HUDEP-2 (cell line): ENCODE measurements at regions not wholly inside any gene's neighbourhood (a gene's known extent, or its start where the extent isn't known, plus 50 kb on each side); places are given as distances from the start of the nearest gene placed in this dataset.

Experiments used
- DNase-seq, 76 experiments: peaks; one replicate each; lab custom pipeline; 2025; ENCODE audit not compliant: unreplicated experiment in 76 of 76; lab: John Stamatoyannopoulos, UW

DNA sequence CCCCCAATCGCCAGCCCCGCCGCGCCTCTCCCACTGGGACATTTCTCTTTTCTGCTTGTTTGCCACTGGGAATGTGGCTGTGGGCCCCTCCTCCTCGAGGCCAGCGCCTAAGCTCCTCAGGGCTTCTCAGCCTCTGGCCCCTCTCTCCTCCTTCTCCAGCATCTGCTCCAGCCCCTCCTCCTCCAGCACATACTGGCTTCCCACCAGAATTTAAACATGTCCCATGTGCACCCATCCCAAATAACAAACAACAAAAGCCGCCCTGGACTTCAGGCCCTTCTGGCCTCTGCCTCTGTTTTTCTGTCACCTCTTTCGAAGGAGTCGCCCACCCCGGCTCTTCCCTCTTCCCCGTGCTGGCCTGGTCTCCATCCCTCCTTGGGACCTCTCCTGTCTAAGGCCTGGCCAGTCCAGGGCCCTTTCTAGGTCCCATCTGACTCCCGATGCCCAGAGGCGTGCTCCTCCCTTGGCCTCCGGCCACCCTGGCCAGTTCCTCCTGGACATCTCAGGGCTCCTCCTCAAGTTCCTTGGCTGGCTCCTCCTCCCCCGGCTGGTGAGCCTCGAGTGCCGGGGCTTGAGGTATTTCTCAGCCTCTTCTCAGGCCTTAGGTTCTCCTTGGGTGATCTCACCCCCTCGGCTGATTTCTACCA lies 94.6 kb upstream of the SLC6A6 start:
- DNase-seq: no peak

DNA sequence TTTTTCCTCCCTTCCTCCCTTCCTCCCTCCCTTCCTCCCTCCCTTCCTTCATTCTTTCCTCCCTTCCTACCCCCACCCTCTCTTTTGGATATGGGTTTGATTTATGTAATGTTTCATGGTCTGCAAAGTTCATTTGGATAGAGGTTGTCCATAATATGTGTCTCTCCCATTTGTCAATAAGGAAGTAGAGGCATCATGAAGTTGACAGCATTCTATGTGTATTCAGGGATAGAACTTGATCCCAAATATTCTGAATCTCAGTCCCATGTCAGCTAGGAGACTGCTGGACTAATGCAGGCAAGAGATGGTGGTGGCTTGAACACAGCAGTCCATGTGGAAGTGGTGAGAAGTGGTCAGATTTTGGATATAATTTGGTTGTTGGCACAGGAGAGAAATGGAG lies 90.7 kb upstream of the SLC6A6 start:
- no peak for DNase-seq

DNA sequence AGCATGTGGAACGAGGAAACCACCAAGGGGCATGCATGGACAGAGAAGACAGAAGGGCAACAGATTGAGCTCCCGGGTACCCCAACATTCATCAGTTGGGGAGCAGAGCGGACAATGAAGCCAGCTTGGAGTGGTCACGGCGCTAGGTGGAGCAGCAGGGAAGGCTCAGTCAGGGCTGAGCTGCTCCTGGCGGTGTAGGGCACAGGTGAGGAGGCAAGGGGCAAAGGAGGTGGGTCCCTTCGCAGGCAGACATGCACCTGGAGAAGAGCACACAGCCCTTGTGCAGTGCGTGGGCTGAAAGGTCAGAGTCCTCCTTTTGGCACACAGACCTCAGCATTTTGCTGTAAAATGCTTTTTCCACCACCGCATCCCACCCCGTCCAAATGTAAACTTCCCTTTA lies 90.0 kb upstream of the SLC6A6 start:
- no peak for DNase-seq

DNA sequence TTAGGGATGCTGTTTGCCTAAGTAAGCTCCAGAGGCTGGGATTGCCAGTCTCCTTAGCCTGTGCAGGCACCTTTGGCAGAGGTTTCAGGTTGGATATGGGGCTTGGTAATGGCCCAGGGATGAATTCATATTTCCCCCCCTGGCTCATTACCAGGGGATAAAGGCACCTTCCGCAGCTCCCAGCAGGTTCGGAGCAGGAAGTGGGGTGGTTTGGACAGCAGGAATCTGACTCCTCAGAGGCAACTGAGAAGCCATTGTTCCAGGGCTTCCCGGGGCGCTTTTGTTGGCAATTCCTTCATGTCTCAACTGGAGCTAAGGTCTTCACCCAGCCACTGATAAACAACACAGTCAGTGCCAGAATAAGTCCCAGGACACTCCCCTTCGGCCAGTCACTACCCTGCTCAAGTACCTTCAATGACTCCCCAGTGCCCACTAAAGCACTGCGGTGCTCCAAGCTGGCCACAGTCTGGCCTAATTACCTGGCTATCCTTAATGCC lies 85.3 kb upstream of the SLC6A6 start:
- DNase-seq: no peak

DNA sequence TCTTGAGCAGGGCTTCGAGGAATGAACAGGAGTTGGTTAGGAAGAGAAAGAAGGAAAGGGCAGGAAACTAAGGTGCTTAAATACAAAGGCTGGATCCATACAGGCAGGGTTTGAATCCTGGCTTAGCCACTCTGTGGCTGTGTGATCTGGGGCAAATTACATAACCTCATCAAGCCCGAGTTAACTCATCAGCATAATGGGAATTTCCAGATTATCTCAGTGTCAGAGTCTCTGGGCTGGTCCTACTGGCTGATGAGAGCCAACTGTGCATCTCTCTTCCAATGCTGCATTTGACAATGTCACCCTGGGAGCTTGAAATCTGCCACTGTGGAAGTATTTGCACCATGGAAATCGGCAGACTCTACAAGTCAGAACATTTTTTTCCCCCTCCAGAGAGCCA lies 83.8 kb upstream of the SLC6A6 start:
- DNase-seq: no peak

DNA sequence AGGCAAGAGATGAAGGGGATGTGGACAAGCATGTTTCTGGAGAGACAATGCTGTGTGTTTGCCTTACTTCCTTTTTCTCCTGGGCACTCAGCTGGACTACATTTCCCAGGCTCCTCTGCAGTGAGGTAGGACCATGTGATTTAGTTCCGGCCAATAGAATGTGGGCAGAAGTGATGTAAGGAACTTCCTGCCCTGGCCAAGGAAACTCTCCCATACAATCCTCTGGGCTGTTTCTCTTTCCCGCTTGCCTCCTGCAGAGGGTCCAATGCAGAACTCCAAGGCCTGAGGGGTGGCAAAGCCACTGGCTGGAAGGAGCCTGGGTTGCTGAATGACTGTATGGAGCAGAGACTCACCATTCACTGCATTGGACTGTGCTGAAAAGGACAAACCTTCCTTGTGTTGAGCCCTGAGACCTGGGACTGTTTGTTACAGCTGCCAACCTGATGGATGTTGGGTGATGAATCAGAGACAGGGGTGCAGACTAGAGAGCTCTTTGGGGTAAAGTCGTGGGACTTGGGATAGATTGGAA lies 82.7 kb upstream of the SLC6A6 start:
- DNase-seq: peak in 47 of 76 experiments; percentile 2 to 69 (median 18)

DNA sequence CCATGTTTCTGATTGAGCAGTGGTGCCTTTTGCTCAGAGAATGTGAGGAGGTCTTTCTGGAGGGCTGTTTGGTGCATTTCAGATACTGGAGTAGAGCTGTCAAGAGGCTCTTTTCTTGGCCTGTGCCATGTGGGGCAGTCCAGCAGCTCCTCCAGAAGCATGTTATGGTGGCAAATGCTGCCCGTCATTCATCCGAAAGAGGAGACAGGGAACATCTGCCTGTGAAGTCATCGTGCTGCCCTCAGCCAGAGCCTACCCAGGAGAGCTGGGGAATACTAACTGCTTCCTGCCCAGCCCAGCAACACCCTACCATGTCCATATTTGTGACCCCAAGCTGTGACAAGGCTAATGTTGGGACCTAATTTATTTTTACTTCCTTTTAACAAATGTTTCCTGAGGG lies 82.2 kb upstream of the SLC6A6 start:
- DNase-seq: no peak

DNA sequence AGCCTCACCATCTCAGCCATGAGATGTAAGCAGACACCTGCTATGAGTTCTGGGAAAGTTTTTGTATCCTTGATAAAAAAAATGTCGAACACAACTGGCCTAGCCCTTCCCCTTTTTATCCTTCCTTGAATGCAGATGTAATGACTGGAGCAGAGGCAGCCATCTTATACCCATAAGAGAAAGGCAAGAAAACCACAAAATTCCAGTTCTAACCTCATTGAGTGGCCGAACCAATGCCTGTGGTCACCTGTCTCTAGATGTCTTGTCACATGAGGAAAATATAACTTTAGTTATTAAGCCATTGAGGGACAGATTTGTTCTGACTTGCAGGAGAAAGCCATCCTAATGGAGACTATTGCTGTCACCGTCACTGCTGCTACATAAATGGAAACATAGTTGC lies 80.4 kb upstream of the SLC6A6 start:
- no peak for DNase-seq

DNA sequence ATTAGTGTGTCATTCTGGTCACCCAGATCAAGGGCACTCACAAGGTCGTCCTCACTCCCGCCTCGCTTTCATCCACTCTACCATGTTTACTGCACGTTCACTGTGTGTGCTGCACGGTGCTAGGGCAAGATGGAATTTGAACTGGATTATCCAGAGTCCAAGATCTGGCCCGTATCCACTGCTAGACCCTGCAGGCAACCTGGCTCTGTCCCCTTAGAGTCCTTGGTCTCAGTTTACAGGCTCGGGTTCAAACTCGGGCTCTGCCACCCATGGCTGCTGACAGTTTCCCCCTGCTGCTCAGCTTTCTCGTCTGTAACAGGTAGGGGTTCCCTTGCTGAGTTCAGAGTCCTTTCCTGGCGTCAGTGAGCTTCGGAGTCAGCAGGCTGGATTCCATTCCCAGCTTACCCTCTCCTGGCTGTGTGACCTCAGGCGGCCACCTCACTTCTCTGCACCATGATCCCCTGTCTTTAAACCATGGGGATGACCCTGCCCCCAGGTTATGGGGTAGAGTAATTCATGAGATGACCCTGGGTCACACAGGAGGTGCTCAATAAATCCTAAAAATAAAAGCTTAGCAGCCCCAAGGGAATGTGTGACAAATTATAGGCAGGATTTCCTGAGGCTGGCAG lies 79.6 kb upstream of the SLC6A6 start:
- DNase-seq: no peak

DNA sequence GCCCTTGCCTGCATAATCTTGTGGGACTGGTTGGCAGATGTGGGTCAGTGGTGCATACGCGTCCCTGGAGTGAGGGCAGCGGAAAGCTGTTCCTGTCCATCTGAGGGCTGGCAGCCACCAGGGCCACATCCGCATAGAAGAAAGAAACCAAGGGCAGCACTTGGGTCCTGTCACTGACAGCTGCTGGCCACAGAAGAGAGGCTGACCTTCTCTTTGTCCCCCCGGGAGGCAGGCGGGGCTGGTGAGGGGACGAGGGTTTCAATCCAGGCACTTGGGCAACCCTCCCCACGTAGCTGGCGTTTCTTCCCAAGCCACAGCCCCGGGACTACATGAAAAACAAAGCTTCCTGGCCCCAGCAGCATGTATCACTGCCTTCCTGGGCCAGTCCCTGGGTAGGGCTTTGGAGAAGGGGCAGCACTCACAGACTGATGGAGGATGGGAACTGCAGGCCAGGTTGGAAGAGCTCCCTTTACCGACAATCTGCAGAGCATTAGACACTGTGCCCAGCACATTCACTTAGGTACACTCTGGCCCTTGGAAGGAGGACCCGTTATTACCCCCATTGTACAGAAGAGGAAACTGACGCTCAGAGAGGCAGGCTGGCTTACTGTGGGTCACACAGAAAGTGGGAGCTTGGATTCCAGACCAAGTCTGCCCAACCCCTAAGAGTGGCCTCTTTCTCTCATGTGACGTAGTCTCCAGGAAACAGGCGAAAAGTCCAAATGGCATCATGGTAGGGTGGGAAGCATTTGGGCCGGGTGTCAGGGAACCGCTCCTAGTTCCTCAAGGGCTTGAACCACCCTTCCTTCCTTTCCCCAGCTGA lies 78.8 kb upstream of the SLC6A6 start:
- no peak for DNase-seq

DNA sequence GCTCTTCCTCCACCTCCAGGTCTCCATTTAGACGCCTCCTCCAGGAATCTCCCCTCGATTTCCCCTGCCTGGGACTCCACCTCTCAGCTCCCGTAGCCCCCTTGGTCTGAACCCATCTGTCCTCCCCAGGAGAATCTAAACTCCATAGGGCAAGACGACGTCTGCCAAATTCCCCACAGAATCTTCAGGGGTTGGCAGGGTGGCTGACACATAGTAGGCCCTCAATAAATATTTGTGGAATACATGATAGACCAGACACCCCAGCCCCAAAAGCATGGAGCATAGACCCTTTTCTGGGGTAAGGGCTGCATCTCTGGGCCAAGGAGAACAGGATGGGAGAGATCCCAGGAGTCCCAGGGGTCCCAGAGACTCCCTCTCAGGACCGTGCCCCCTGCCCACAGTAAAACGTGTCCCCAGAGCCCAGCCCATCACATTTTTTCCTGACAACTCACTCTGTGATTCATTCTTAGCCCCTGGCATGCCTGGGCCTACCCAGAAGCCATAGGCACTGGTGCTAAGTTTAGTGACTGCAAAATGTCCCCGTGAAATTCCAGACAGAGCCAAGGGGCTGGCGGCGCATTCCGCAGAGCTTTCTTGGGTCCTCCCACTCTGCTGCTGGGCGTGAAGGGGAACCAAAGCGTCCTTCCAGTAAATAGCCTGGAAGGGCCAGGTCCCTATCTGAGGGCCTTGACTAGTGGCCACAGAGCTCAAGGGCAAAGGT lies 78.0 kb upstream of the SLC6A6 start:
- no peak for DNase-seq

DNA sequence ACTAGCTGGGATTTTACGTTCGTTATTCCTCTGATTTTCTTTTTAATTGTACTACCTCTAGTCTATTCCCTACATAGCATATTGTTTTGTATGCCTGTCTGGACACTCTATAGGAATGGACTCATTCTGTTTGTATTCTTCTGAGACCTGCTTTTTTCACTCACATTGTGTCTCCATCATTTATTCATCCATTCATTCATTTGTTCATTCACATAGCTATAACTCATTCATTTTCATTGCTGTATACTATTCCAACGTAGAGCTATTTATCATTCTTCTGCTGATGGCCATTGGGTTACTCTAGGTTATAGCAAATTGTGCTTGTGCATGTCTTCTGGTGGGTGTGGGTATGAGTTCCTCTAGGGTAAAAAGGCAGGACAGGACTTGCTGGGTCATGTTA lies 74.0 kb upstream of the SLC6A6 start:
- no peak for DNase-seq

DNA sequence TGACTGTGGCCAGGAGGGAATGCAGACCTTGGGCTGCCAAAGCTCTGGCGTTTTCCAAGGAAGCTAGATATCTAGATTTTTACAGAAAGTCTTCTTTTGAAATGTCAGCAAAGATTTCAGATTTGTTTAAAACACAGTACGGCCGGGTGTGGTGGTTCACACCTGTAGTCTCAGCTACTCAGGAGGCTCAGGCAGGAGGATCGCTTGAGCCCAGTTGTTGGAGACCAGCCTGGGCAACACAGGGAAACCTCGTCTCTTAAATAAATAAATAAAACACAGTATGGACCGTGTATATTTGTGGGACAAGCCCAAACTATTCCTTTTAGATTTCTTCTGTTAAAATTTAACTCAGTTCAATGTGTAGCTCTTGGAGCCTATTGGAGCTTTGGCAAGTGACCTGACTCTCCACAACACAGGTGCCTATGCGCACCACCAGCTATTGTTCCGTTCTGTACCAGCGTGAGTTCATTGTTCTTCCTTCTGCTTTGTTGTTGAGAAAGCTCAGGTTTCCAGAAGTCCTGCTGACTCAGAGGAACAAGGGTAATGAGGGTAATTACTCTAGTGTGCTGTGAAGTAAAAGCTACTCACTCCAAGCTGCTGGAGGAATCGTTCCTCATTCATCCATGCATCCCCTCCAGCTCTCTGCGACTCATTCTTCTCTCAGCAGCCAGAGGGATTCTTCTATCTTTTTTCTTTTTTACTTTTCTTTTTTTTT lies 73.1 kb upstream of the SLC6A6 start:
- no peak for DNase-seq

DNA sequence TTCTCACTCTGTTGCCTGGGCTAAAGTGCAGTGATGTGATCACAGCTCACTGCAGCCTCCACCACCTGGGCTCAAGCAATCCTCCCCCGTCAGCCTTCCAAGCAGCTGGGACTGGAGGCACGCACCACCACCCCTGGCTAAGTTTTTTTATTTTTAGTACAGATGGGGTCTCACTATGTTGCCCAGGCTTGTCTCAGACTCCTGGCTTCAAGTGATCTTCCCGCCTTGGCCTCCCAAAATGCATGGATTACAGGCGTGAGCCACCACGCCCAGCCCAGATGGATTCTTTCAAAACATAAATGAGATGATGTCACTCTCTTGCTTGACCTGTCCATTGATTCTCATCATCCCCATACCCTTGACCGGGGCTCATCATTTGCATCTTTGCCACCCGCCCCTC lies 72.6 kb upstream of the SLC6A6 start:
- no peak for DNase-seq

DNA sequence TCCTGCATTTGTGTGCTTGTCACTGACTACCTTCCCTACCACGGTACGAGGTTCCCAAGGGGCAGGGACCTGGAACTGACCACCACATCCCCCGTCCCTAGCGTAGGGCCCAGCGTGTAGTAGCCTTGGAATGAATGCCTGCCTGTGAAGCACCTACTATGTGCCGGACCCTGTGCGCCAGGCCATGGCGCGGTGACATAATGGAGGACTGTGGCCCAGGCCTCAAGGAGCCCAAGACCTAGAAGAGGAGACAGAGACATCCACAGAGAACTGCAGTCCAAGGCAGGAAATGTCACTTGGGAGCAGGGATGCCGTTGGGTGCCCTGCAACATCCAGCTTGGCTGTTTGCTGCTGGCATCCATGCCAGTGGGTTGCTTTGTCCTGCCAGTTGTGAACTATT lies 71.9 kb upstream of the SLC6A6 start:
- no peak for DNase-seq

DNA sequence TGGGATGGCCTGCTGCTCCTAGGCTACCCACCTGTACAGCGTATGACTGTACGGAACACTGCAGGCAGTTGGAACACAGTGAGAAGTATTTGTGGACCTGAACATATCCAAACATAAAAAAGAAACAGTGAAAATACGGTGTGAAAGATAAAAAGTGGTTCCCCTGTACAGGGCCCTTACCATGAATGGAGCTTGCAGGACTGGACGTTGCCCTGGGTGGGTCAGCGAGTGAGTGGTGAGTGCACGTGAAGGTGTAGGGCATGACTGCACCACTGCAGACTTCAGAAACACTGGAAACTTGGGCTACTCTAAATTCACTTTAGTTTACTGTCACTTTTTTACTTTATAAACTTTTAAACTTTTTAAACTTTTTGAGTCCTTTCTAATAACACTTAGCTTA lies 71.2 kb upstream of the SLC6A6 start:
- DNase-seq: no peak

DNA sequence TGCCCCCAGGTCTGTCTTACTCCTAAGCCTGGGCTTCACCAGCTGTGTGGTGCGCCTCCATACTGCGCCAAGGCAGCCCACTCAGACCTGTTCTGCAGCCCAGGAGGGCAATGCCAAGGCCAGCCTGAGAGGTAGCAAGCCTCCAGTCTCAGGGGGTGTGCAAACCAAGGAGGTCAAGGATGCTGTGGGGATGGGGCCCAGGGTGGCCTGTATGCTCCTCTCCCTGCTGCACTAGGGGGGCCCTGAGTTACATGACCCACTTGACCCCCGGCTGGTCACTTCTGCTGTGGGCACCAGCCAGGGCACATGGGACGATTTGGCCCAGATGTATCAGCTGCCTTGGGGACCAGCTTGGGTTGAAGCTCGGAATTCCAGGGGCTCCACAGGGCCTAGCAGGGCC lies 70.0 kb upstream of the SLC6A6 start:
- no peak for DNase-seq

DNA sequence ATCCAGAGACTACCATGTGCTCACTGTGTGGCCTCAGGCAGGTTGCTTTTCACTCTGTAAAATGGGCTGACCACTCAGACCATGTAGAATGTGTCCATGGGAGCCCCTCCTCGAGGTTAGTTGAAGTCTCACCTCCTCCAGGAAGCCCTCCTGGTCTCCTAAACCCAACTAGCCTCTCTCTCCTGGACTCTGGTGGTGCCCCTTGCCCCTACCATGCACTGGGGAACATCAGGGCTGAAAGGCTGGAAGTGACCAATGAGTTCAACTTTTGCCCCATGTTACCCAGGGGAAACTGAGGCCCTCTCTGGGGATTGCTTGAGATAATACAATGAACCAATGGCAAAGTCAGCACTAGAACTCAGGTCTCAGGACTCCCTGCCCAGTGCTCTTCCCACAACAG lies 69.2 kb upstream of the SLC6A6 start:
- DNase-seq: no peak

DNA sequence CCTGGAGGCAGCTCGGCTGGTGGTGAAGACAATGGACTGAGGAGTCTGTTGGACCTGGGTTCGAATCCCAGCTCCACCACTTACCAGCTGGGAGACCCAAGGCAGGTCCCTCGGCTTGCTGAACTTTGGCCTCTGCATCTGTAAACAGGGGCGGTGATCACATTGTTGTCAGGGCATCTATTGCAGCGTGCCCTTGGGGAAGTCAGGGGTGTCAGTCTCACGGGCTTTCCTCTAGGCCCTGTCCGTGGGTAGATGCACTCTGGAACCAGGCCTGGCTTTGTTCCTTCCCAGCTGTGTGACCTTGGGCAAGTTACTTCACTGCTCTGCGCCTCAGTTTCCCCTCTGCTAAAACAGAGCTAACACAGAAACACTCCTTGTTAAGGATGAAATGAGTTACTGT lies 68.8 kb upstream of the SLC6A6 start:
- DNase-seq: no peak

DNA sequence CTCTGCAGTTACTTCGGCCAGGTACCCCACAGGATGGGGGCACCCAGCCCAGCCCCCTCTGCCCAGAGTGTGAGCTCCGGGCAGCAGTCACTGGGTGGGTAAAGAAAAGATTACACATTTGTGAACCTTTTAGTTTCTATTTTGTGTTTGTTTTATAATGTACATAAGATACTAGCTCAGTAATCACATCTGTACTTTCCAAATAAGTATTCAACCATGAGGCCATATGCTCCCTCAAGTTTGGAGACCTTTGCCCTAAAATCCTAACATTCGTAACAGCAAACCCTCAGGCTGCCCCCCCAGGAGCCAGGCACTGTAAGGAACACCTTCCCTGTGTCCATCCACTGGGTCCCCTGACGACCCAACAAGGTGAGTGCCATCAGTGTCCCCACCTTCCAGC lies 68.3 kb upstream of the SLC6A6 start:
- no peak for DNase-seq
